DOHH2 (cell line): ENCODE measurements at regions not wholly inside any gene's neighbourhood (a gene's known extent, or its start where the extent isn't known, plus 50 kb on each side); places are given as distances from the start of the nearest gene placed in this dataset.

Experiments used
- H3F3A ChIP-seq: fragments of 200-600 bp; sonication (generic), shearing (Covaris generic); 2 replicates; pipeline ENCODE4 v1.6.0; 2016; ENCODE audit warnings: antibody characterized with exemption, mild to moderate bottlenecking; ENCODE audit not compliant: control insufficient read depth, insufficient read depth
- H3K27ac ChIP-seq: fragments of 200-600 bp; sonication (generic); 2 replicates; pipeline ENCODE4 v1.5.1; 2014; ENCODE audit warnings: low read depth, mild to moderate bottlenecking, low read length, moderate library complexity
- H3K27me3 ChIP-seq: fragments of 200-600 bp; sonication (generic); 2 replicates; pipeline ENCODE4 v1.6.1; 2014; ENCODE audit warnings: mild to moderate bottlenecking, low read length, mixed read lengths; ENCODE audit not compliant: control insufficient read depth
- H3K36me3 ChIP-seq: fragments of 200-600 bp; sonication (generic); 2 replicates; pipeline ENCODE4 v1.6.1; 2014; ENCODE audit warnings: mild to moderate bottlenecking, low read length, moderate library complexity, mixed read lengths; ENCODE audit not compliant: control insufficient read depth
- H3K4me1 ChIP-seq: fragments of 200-600 bp; sonication (generic); 2 replicates; pipeline ENCODE4 v1.6.1; 2014; ENCODE audit warnings: mild to moderate bottlenecking, low read length, mixed read lengths; ENCODE audit not compliant: control insufficient read depth
- H3K4me2 ChIP-seq: fragments of 200-600 bp; sonication (generic); 2 replicates; pipeline ENCODE4 v1.6.0; 2014; ENCODE audit warnings: mild to moderate bottlenecking, low read length, moderate library complexity
- H3K4me3 ChIP-seq: fragments of 200-600 bp; sonication (generic); 2 replicates; pipeline ENCODE4 v1.5.1; 2014; ENCODE audit warnings: mild to moderate bottlenecking, low read length, mixed read lengths
- H3K79me2 ChIP-seq: fragments of 200-600 bp; sonication (generic); 2 replicates; pipeline ENCODE4 v1.6.1; 2014; ENCODE audit warnings: mild to moderate bottlenecking, low read length, mixed read lengths; ENCODE audit not compliant: control insufficient read depth
- H3K9me2 ChIP-seq: fragments of 200-600 bp; sonication (generic); replicated peaks from 2 replicates; pipeline ENCODE4 v1.6.1; 2014; ENCODE audit warnings: mild to moderate bottlenecking, low read length, mixed read lengths; ENCODE audit not compliant: control insufficient read depth
- H3K9me3 ChIP-seq: fragments of 200-600 bp; sonication (generic); 2 replicates; pipeline ENCODE4 v1.6.1; 2014; ENCODE audit warnings: antibody characterized with exemption, low read length, mixed read lengths; ENCODE audit not compliant: control insufficient read depth, insufficient read depth
- H4K20me1 ChIP-seq: fragments of 200-600 bp; sonication (generic); 2 replicates; pipeline ENCODE4 v1.6.0; 2014; ENCODE audit warnings: low read depth, mild to moderate bottlenecking, antibody characterized with exemption, low read length, moderate library complexity; ENCODE audit not compliant: control insufficient read depth, insufficient read depth
- EZH2phosphoT487 ChIP-seq: fragments of 200-600 bp; sonication (generic); IDR thresholded peaks from 2 replicates; pipeline ENCODE4 v1.6.1; 2017; ENCODE audit warnings: borderline replicate concordance, mild to moderate bottlenecking, antibody characterized with exemption, low read length, moderate library complexity, mixed read lengths
- TF ChIP-seq, protein P1 (sequence below): fragments of 200-600 bp; sonication (generic); IDR thresholded peaks from one replicate; pipeline ENCODE4 v1.5.1; 2014; ENCODE audit warnings: antibody characterized with exemption, mild to moderate bottlenecking, low read depth, low read length; ENCODE audit not compliant: poor library complexity, severe bottlenecking

DNA sequence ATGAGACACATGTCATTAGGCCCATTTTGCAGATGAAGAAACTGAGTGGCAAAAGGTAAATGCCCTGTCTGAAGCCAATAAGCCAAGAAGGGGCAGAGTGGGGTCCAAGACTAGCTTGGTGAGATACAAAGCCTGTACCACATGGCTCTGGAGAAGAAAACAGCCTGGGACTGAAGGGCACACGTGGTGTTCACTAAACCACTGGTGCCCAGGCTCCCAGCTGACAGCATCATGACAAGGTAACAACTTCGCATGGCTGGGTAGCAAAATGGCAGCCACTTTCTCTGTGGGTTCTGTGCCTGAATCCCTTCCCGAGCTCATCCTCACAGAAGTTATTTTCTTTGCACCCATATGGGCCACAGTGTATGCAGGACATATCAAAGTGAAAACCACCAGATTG, 229.6 kb downstream of the RAB11FIP2 start:
- TF ChIP-seq, protein P1, sequence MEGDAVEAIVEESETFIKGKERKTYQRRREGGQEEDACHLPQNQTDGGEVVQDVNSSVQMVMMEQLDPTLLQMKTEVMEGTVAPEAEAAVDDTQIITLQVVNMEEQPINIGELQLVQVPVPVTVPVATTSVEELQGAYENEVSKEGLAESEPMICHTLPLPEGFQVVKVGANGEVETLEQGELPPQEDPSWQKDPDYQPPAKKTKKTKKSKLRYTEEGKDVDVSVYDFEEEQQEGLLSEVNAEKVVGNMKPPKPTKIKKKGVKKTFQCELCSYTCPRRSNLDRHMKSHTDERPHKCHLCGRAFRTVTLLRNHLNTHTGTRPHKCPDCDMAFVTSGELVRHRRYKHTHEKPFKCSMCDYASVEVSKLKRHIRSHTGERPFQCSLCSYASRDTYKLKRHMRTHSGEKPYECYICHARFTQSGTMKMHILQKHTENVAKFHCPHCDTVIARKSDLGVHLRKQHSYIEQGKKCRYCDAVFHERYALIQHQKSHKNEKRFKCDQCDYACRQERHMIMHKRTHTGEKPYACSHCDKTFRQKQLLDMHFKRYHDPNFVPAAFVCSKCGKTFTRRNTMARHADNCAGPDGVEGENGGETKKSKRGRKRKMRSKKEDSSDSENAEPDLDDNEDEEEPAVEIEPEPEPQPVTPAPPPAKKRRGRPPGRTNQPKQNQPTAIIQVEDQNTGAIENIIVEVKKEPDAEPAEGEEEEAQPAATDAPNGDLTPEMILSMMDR, result no peak
- no peak for TF ChIP-seq EZH2phosphoT487
- 0 out of 2 replicates have a peak, but pooled peaks cover 2% of the 10 kb centered on the region for H3K27me3 ChIP-seq
- no peaks in the 10 kb centered on the region for H4K20me1 ChIP-seq

DNA sequence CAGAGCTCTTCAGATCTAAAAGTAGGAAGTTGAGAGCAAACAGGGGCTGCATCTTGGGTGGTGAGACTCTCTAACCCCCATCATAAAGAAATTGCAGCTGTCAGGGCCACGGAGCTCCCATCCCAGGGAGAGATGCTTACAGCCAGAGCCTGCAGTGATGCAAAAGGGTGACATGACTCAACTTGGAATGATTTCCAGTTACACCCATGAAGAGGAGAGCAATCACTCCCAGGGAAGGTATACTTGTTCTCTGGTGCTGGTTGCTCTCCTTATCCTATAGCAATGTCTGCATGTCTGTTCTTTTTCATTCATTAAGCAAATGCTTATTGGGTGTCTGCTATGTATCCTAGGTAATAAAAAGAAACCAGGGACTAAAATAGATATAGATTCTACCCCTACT, 228.0 kb downstream of the RAB11FIP2 start:
- Histone ChIP-seq H3K27ac (no peak overlapping the region), H3K79me2 (no peaks in the 10 kb centered on the region), H3K27me3 (0 out of 2 replicates have a peak, but pooled peaks cover 2% of the 10 kb centered on the region), H3K9me3 (no peaks in the 10 kb centered on the region), H3K4me2 (no peak overlapping the region), H3F3A (no peaks in the 10 kb centered on the region), H3K4me1 (no peaks in the 10 kb centered on the region), H3K4me3 (no peak overlapping the region), H3K9me2 (no peaks in the 10 kb centered on the region), H3K36me3 (no peaks in the 10 kb centered on the region), H4K20me1 (no peaks in the 10 kb centered on the region)
- no peak for TF ChIP-seq EZH2phosphoT487
- TF ChIP-seq, protein P1, result no peak

More for the DNA sequence above, 229.6 kb downstream of the RAB11FIP2 start:
- no peaks in the 10 kb centered on the region for H3K9me2 ChIP-seq
- no peaks in the 10 kb centered on the region for H3K9me3 ChIP-seq
- H3K27ac ChIP-seq, result no peak overlapping the region
- H3K4me1 ChIP-seq, result no peaks in the 10 kb centered on the region
- H3K4me3 ChIP-seq, result no peak overlapping the region
- no peaks in the 10 kb centered on the region for H3F3A ChIP-seq
- no peak overlapping the region for H3K4me2 ChIP-seq
- no peaks in the 10 kb centered on the region for H3K79me2 ChIP-seq
- H3K36me3 ChIP-seq, result no peaks in the 10 kb centered on the region

DNA sequence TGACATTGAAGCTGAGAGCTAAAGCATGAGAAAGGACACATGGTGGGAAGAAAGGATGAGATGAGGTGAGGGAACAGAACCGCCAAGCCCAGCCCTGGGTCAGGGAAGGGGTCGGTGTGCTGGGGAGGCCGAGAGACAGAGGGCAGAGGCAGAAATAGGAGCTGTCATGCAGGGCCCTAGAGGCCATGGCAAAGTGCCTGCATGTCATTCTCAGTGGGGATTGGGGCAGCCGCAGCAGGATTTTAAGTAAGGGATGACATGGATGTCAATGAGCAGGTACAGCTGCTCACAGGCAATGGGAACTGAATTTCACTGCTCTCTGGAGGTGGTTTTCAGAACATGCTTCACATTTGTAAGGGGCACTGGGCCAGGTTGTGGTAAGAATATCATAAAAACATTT, 227.4 kb downstream of the RAB11FIP2 start:
- no peak overlapping the region for H3K4me3 ChIP-seq
- no peaks in the 10 kb centered on the region for H3K36me3 ChIP-seq
- H3K9me3 ChIP-seq, result no peaks in the 10 kb centered on the region
- H3K27me3 ChIP-seq, result 0 out of 2 replicates have a peak, but pooled peaks cover 2% of the 10 kb centered on the region
- H3F3A ChIP-seq, result no peaks in the 10 kb centered on the region
- no peak overlapping the region for H3K27ac ChIP-seq
- H3K4me2 ChIP-seq, result no peak overlapping the region
- TF ChIP-seq EZH2phosphoT487, result no peak
- TF ChIP-seq, protein P1, result no peak
- no peaks in the 10 kb centered on the region for H3K4me1 ChIP-seq
- no peaks in the 10 kb centered on the region for H3K9me2 ChIP-seq
- H3K79me2 ChIP-seq, result no peaks in the 10 kb centered on the region
- H4K20me1 ChIP-seq, result no peaks in the 10 kb centered on the region

DNA sequence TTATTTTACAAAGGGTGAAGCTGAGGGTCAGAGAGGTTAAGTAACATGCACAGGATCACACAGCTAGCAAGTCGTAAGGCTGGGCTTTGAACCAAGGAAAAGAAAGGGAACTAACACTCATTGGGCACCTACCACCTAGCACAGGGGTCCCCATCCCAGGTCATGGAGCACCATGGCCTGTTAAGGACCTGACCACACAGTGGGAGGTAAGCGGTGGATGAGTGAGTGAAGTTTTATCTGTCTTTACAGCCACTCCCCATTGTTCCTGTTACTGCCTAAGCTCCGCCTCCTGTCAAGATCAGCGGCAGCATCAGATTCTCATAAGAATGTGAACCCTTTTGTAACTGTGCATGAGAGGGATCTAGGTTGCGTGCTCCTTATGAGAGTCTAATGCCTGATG, 222.8 kb downstream of the RAB11FIP2 start:
- Histone ChIP-seq H3K4me3 (no peak overlapping the region), H3K4me2 (no peak overlapping the region), H3K4me1 (no peaks in the 10 kb centered on the region), H3F3A (no peaks in the 10 kb centered on the region), H3K36me3 (no peaks in the 10 kb centered on the region), H3K27me3 (0 out of 2 replicates have a peak, but pooled peaks cover 2% of the 10 kb centered on the region), H3K9me2 (no peaks in the 10 kb centered on the region), H3K79me2 (no peaks in the 10 kb centered on the region), H3K9me3 (no peaks in the 10 kb centered on the region), H4K20me1 (no peaks in the 10 kb centered on the region), H3K27ac (no peak overlapping the region)
- TF ChIP-seq, protein P1, result no peak
- no peak for TF ChIP-seq EZH2phosphoT487
